HG02759 (cell line): ENCODE measurements at regions not wholly inside any gene's neighbourhood (a gene's known extent, or its start where the extent isn't known, plus 50 kb on each side); places are given as distances from the start of the nearest gene placed in this dataset.
"Not testable (repeated sequence)": the region's sequence is repeated elsewhere in the genome, so short reads cannot be mapped to it uniquely, and the experiment has no call there.

Experiments used
- ATAC-seq: cut with Tn5 transposase; IDR thresholded peaks from one replicate; pipeline ENCODE4 v1.9.1; 2021; ENCODE audit warnings: mild to moderate bottlenecking, moderate library complexity; ENCODE audit not compliant: unreplicated experiment

DNA sequence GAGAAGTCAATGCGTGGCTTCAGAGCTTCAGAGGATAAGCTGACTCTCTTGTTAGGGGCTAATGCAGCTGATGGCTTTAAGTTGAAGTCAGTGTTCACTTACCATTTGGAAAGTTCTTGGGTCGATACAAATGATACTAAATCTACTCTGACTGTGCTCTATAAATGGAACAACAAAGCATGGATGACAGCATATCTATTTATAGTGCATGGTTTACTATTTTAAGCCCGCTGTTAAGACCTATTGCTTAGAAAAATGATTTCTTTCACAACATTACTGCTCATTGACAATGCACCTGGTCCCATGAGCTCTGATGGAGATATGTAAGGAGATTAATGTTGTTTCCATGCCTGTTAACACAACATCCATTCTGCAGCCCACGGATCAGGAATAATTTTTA lies 435.7 kb downstream of the MAT2B start:
- no peak for ATAC-seq

DNA sequence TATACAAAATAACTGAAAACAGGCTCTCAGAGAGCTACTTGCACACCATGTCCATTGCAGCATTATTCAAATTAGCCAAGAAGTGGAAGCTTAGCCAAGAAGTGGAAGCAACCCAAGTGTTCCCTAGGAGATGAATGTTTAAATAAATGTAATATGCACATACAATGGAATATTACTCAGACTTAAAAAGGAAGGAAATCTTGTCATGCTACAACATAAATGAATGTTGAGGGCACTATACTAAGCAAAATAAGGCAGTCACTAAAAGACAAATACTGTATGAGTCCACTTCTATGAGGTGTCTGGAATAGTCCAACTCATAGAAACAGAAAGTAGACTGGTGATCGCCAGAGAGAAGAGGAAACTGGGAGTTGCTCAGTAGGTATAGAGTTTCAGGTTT lies 438.1 kb downstream of the MAT2B start:
- ATAC-seq: peak; percentile 36

DNA sequence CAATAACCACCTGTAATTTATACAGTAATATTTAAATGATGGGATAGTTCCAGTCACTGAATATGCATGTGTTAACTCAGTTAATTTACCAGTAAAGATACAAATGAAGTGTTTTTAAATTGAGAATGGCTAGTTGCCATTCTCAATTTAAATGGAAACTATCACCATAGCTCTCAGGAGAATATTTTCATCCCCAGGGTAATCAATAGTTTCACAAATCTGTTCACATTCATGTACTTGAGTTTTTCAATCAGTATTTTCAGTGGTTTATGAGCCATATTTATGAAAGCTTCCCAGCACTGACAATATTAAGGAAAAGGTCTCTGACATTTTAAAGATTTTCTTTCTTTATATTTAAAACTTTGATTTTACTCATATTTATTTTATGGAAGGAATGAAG lies 439.3 kb downstream of the MAT2B start:
- ATAC-seq: no peak

DNA sequence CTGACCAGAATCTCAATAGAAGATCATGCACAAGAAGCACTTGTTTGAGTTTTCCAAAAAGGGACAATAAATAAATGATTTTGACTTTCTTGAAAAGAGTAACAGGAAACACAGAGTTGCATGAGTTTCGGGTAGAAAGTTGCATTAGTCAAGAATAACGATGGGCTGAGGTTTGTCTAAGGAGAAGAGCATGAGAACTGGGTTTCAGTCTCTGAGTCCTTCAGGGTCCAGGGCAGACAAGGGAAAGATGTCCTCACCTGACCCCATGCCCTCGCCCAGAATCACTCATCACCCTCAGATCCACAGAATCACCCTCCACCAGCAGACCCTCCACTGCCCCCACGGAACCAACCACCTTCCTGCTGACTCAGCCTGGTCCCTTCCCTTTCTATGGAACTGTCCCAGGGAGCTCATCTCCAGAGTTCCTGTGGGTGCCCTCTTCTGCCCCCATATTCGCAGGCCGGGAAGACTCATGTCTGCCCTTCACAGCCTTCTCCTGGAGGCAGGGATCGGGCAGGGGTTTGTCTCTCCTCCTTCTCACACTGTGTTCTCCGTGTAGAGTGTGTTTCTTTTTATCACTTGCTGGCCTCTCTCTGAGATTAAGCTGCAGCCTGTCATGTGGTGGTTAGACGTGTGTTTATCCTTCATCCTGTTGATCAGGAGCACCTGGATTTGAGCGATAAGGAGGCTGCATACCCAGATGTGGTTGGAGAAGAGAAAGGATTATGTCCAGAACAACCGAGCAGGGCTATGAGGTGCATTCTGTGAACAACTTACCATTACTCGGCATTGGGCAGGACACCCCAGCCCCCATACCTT lies 442.6 kb downstream of the MAT2B start:
- no peak for ATAC-seq

DNA sequence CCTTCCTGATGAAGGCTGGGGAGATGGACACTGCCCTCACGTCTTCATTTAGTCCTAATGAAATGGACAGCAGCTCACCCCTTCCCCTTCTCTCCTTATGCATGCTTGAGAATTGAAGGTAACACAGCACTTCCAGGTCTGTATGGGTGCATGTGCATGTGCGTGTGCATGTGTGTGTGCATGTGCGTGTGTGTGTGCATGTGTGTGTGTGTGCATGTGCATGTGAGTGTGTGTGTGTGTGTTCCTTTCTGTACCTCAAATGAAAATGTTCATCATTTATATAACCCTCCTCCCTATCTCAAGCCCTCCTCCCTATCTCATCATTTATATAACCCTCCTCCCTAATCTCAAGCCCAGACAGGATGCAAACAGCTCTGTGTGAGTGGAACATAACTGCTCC lies 444.8 kb downstream of the MAT2B start:
- no peak for ATAC-seq

DNA sequence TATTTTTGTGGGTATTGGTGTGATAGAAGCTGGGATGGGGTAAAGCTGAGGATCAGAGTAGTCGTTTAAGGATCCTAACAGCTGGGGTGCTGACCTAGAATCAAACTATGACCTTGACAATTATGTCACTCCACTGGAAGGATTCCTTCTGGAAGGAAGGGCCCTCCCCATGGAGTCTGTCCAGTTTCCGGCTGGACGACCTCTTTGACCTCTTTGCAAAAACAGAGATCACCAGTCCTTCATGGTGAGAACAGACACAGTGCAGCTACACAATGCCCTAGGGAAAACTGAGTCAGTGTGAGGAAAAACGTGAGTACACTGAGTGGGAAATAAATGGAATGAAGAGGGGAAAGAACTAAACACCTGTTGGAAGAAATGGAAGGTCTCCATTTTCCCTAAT lies 445.6 kb downstream of the MAT2B start:
- no peak for ATAC-seq

DNA sequence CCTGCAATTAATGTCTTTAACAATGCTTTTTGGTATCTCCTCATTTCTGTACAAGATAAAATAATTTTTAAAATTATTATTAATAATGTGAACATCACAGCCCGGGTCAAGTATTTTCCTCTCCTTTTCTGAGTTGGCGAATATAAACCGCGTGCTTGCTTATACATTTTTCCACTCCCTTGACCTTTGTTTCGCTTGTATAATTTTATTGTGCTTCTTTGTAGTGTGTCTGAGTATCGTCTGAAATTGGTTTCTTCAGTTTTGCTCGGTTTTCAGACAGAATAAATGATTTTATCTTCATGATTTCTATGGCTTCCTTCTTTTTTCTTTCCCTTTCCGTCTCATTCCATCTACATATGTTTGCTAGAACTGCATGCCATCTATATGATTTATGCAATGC lies 448.5 kb downstream of the MAT2B start:
- ATAC-seq: no peak

GRCh38 chr5:163961230-163961629 lies 455.8 kb downstream of the MAT2B start:
- ATAC-seq: not testable (repeated sequence)

DNA sequence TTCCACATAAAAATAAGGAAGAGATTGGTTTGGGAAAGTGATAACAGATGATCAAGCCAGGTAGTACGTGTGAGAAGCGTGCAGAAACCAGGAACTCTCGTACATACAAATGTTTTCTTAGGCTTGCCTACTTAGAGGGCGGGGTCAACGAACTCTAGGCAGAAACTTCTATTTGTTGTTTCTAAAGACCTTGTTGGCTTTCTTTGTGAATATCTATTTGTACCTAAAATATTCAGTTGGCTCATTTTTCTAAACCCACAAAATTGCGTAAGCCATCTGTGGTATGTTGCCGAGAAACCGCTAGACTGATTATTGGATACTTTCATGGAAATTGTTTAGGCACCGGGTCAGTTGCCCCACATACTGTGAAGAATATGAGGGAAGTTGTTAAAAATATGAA lies 458.5 kb downstream of the MAT2B start:
- no peak for ATAC-seq

- ATAC-seq: no peak
These were observed 459.3 kb downstream of the MAT2B start for GRCh38 chr5:163964671-163965070.

DNA sequence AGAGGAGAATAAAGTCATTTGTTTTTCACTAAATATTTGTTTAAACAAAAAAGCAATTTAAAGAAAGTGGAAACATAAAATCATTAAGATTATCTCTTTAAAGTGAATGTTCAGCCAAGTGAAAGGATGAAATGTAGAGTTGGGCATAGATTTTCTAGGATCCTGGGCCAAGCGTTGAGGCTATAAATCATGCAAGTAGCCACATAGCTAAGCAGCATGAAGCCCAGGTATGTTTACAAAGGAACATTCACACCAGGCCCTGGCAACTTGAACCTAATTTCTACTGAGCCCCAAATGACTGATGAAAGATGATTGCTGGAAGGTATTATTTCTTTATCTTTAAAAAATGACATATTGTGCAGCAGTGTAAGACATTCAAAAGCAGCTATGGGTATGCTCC lies 461.8 kb downstream of the MAT2B start:
- no peak for ATAC-seq

- no peak for ATAC-seq
These were observed 463.2 kb downstream of the MAT2B start for GRCh38 chr5:163968651-163969050.

GRCh38 chr5:163976696-163977095 lies 471.3 kb downstream of the MAT2B start:
- no peak for ATAC-seq

- peak; percentile 89 for ATAC-seq
These were observed 473.5 kb downstream of the MAT2B start for GRCh38 chr5:163978897-163979296.

DNA sequence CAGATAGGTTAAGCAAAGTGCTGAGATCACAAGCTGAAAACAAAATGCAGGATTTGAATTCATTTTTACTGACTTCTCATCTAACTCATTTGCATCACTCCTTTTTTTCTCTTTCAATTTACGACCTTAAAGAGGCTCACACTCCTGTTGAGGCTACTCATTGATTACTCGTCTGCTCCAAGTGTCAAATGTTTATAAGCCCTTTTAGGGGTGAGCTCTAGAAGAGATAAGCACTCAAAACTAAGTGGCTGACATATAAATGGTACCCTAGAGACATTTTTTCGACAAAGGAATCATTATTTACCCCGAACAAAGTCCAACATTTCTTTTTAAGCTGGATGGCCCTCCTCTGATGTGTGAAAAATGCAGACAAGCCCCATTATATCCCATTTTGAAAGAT lies 483.1 kb downstream of the MAT2B start:
- ATAC-seq: no peak

DNA sequence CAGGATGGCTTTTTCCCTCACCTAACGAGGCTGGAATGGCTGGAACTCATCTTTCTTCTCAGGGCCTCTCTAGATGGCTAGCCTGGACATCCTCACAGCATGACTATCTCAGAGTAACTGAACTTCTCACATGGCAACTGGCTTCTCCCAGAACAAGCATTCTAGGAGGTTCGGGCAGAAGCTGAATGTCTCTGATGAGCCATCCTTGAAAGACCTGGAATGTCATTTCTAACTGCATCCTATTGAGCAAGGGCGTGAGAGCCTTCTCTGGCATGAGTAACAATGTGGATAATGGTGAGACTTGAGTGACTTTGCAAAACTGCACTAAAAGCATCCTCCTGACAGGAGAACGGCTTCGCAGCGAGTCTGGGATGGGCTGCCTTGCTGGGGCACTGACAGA lies 487.7 kb downstream of the MAT2B start:
- no peak for ATAC-seq

GRCh38 chr5:163995206-163995605 lies 489.8 kb downstream of the MAT2B start:
- no peak for ATAC-seq

- no peak for ATAC-seq
These were observed 492.5 kb downstream of the MAT2B start for GRCh38 chr5:163997965-163998364.

GRCh38 chr5:164000241-164000640 lies 494.8 kb downstream of the MAT2B start:
- no peak for ATAC-seq

- ATAC-seq: no peak
These were observed 495.4 kb downstream of the MAT2B start for GRCh38 chr5:164000819-164001218.

DNA sequence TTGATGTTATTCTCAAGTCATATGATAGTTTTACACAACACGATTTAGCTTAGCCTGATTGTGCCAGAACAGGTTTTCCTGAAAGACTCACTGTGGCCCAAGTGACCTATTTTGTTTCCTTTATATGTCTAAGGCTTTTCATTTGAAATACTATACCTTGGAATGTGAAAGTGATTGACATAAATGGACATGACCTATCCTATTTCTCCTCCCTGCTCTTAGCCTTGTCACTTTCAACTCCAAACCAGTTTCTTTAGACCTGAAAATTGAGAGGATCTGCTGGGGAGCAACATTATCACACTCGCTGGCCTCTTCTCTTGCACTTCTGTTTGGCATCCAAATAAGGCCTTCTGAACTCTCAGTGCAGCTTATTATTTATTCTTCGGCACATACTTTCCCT lies 496.8 kb downstream of the MAT2B start:
- ATAC-seq: no peak

DNA sequence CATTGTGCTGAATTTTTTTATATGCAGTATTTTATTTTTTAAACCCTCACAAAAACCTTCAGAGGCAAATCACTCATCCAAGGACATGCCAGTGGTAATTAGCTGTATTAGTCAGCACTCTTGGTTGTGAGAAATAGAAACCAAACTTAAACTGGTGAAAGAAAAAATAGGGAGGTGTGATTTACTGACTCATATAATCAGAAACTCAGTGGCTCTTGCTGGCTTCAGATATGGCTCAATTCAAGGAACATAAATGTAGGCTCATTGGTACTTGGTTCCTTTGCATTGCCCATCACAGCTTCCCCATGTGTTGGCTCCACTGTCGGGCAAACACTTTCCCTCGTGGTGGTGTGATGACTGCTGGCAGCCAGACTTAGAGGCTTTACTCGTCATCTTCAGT lies 497.2 kb downstream of the MAT2B start:
- ATAC-seq: no peak

DNA sequence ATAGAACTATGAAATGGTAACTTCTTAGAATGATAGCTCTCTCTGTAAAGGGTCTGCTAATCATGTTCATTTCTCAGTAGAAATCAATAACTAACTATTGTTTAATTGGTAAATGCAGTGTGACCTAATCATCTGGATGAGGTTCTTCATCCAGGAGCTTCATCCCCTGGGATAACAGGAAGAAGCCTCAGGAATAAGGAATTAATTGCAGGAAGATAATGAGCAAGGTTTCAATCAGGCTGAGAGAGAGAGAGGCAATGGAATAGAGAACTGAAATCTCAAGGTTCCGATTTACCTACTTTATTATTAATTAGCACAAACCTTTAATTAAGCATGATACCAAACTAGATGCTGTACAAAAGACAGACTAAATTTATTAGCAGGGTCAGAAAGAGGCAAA lies 499.7 kb downstream of the MAT2B start:
- ATAC-seq: no peak
